SK-N-SH treated with all-trans-retinoic acid at 6 μM for 48 hours (cell line): ENCODE measurements at regions not wholly inside any gene's neighbourhood (a gene's known extent, or its start where the extent isn't known, plus 50 kb on each side); places are given as distances from the start of the nearest gene placed in this dataset.

Source experiments
- ATAC-seq: fragments of 200-7000 bp; cut with Tn5 transposase; 3 replicates; pipeline ENCODE4 v1.9.1; 2020; ENCODE audit warnings: mild to moderate bottlenecking, moderate library complexity
- ARNTL ChIP-seq: fragments of 450-650 bp; formaldehyde crosslinking; IDR thresholded peaks from 2 replicates; pipeline ENCODE4 v1.5.0; 2020; ENCODE audit warnings: low read depth, mild to moderate bottlenecking, moderate library complexity, borderline replicate concordance
- CREB5 ChIP-seq: fragments of 250-450 bp; sonication (Bioruptor Pico); IDR thresholded peaks from 2 replicates; pipeline ENCODE4 v1.5.1; 2020; ENCODE audit warnings: low read depth, mild to moderate bottlenecking, moderate library complexity
- CSRNP3 ChIP-seq: fragments of 250-450 bp; sonication (Bioruptor Pico); IDR thresholded peaks from 2 replicates; pipeline ENCODE4 v1.5.1; 2021; ENCODE audit warnings: mild to moderate bottlenecking, moderate library complexity
- ESRRG ChIP-seq: fragments of 250-450 bp; sonication (Bioruptor Pico); IDR thresholded peaks from 2 replicates; pipeline ENCODE4 v1.6.1; 2021; ENCODE audit warnings: mild to moderate bottlenecking
- GLIS3 ChIP-seq: fragments of 250-450 bp; sonication (Bioruptor Pico); IDR thresholded peaks from 2 replicates; pipeline ENCODE4 v1.5.0; 2020; ENCODE audit warnings: mild to moderate bottlenecking, moderate library complexity
- ISL1 ChIP-seq: fragments of 250-450 bp; sonication (Bioruptor Pico); IDR thresholded peaks from 2 replicates; pipeline ENCODE4 v2.1.2; 2022; ENCODE audit warnings: mild to moderate bottlenecking, moderate library complexity
- OSR1 ChIP-seq: fragments of 250-450 bp; sonication (Bioruptor Pico); IDR thresholded peaks from 2 replicates; pipeline ENCODE4 v1.8.0; 2022; ENCODE audit warnings: moderate library complexity, mild to moderate bottlenecking, inconsistent platforms
- POU6F1 ChIP-seq: fragments of 250-450 bp; sonication (Bioruptor Pico); IDR thresholded peaks from 2 replicates; pipeline ENCODE4 v1.8.0; 2021; ENCODE audit warnings: low read depth, mild to moderate bottlenecking, moderate library complexity, borderline replicate concordance
- PPARA ChIP-seq: fragments of 250-450 bp; sonication (Bioruptor Pico); IDR thresholded peaks from 2 replicates; pipeline ENCODE4 v1.5.0; 2020; ENCODE audit warnings: mild to moderate bottlenecking, borderline replicate concordance
- TCF4 ChIP-seq: fragments of 250-450 bp; sonication (Bioruptor Pico); IDR thresholded peaks from 2 replicates; pipeline ENCODE4 v1.8.0; 2021; ENCODE audit warnings: mild to moderate bottlenecking, moderate library complexity, borderline replicate concordance
- TOX ChIP-seq: fragments of 250-450 bp; sonication (Bioruptor Pico); IDR thresholded peaks from 2 replicates; pipeline ENCODE4 v1.8.0; 2021; ENCODE audit warnings: mild to moderate bottlenecking, moderate library complexity, borderline replicate concordance
- TSHZ2 ChIP-seq: fragments of 250-450 bp; sonication (Bioruptor Pico); IDR thresholded peaks from 2 replicates; pipeline ENCODE4 v1.5.0; 2020; ENCODE audit warnings: mild to moderate bottlenecking, moderate library complexity
- ZC3H10 ChIP-seq: fragments of 250-450 bp; sonication (Bioruptor Pico); IDR thresholded peaks from 2 replicates; pipeline ENCODE4 v1.5.1; 2021; ENCODE audit warnings: mild to moderate bottlenecking, moderate library complexity
- ZFP3 ChIP-seq: fragments of 250-450 bp; sonication (Bioruptor Pico); IDR thresholded peaks from 2 replicates; pipeline ENCODE4 v1.5.0; 2020; ENCODE audit warnings: mild to moderate bottlenecking, moderate library complexity
- ZFP30 ChIP-seq: fragments of 450-650 bp; formaldehyde crosslinking; IDR thresholded peaks from 2 replicates; pipeline ENCODE4 v1.5.0; 2022; ENCODE audit warnings: mild to moderate bottlenecking, moderate library complexity
- ZNF565 ChIP-seq: fragments of 450-650 bp; formaldehyde crosslinking; conservative IDR thresholded peaks from 2 replicates; pipeline ENCODE4 v1.5.0; 2020; ENCODE audit warnings: low read depth, mild to moderate bottlenecking, moderate library complexity
- ZNF70 ChIP-seq: fragments of 450-650 bp; formaldehyde crosslinking; IDR thresholded peaks from 2 replicates; pipeline ENCODE4 v1.5.0; 2020; ENCODE audit warnings: mild to moderate bottlenecking, moderate library complexity
- ZNF8 ChIP-seq: fragments of 450-650 bp; formaldehyde crosslinking; IDR thresholded peaks from 2 replicates; pipeline ENCODE4 v1.5.0; 2020; ENCODE audit warnings: mild to moderate bottlenecking, moderate library complexity

- TF ChIP-seq GLIS3 (CRISPR knock-in tag) (no peak), ZFP30 (no peak), ZNF565 (CRISPR knock-in tag) (no peak), ZNF8 (CRISPR knock-in tag) (no peak), TOX (no peak), ZC3H10 (CRISPR knock-in tag) (no peak), TSHZ2 (CRISPR knock-in tag) (no peak), TCF4 (CRISPR knock-in tag) (no peak)
- ATAC-seq: no peak
Measured at GRCh38 chr16:54632322-54633220, 298.1 kb upstream of the IRX5 start.

- TF ChIP-seq TCF4 (CRISPR knock-in tag) (no peak), ISL1 (no peak), ZFP3 (CRISPR knock-in tag) (no peak), ARNTL (CRISPR knock-in tag) (no peak), ZC3H10 (CRISPR knock-in tag) (no peak), ESRRG (CRISPR knock-in tag) (no peak), CREB5 (CRISPR knock-in tag) (no peak), GLIS3 (CRISPR knock-in tag) (no peak), ZNF70 (no peak), ZNF565 (CRISPR knock-in tag) (no peak), OSR1 (CRISPR knock-in tag) (no peak), TOX (no peak)
- no peak for ATAC-seq
Measured at GRCh38 chr16:54631782-54632181, 298.9 kb upstream of the IRX5 start.

- no peak for ATAC-seq
Measured at GRCh38 chr16:54630284-54630967, 300.2 kb upstream of the IRX5 start.

More at GRCh38 chr16:54630284-54630967, 300.2 kb upstream of the IRX5 start:
- no peak for TF ChIP-seq CREB5 (CRISPR knock-in tag)
- TF ChIP-seq TOX: no peak
- TF ChIP-seq ISL1: no peak
- no peak for TF ChIP-seq ZNF565 (CRISPR knock-in tag)
- no peak for TF ChIP-seq PPARA (CRISPR knock-in tag)
- no peak for TF ChIP-seq POU6F1 (CRISPR knock-in tag)
- no peak for TF ChIP-seq ZNF8 (CRISPR knock-in tag)
- no peak for TF ChIP-seq ARNTL (CRISPR knock-in tag)
- TF ChIP-seq CSRNP3 (CRISPR knock-in tag): no peak
- no peak for TF ChIP-seq ZC3H10 (CRISPR knock-in tag)
- no peak for TF ChIP-seq GLIS3 (CRISPR knock-in tag)
